NB4 (cell line): ENCODE measurements at regions not wholly inside any gene's neighbourhood (a gene's known extent, or its start where the extent isn't known, plus 50 kb on each side); places are given as distances from the start of the nearest gene placed in this dataset.

Source experiments
- DNase-seq: peaks from one replicate; pipeline ENCODE4 v3.0.0; 2010; ENCODE audit warnings: low read depth
- H3K4me3 ChIP-seq: one replicate; pipeline ENCODE4 v1.5.1; 2011; ENCODE audit warnings: mild to moderate bottlenecking, low read depth, low read length, moderate library complexity
- CTCF ChIP-seq: IDR thresholded peaks from one replicate; pipeline ENCODE4 v1.5.1; 2012; ENCODE audit warnings: low read depth, low read length
- MYC ChIP-seq: IDR thresholded peaks from 2 replicates; pipeline ENCODE4 v1.6.1; 2011; ENCODE audit warnings: low read depth, low read length
- POLR2A ChIP-seq: IDR thresholded peaks from 2 replicates; pipeline ENCODE4 v1.6.1; 2011; ENCODE audit warnings: mild to moderate bottlenecking; ENCODE audit not compliant: insufficient read length; ENCODE audit errors: extremely low read depth
- TF ChIP-seq, protein P1 (sequence below): IDR thresholded peaks from 2 replicates; pipeline ENCODE4 v1.6.1; 2011; ENCODE audit warnings: low read depth, low read length

GRCh38 chr17:69725146-69725545 lies 310.6 kb downstream of the MAP2K6 start:
- TF ChIP-seq, protein P1, sequence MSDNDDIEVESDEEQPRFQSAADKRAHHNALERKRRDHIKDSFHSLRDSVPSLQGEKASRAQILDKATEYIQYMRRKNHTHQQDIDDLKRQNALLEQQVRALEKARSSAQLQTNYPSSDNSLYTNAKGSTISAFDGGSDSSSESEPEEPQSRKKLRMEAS, result no peak
- TF ChIP-seq MYC (no peak), POLR2A (no peak), CTCF (no peak)
- H3K4me3 ChIP-seq, result no peak overlapping the region
- no peak for DNase-seq

DNA sequence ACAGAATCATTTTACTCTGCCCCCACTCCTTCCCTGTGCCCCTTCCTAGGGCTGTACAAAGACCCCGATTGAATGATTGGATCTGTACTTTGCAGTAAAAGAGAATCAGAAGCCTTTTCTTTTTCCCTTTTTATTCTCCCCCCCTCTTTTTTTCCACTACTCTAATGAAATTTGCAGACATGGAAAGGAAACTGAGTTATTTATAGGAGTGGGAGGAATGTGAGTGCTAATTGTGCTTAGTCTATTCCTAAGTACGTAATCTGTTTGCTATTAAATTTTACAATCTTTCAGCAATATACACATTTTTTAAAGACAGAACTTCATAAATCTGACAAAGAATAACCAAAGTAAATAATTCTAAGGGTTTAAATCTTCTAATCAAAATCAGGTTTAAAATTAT lies 314.3 kb downstream of the MAP2K6 start:
- DNase-seq, result no peak
- TF ChIP-seq, protein P1, result no peak
- TF ChIP-seq MYC (no peak), CTCF (no peak), POLR2A (no peak)
- no peak overlapping the region for H3K4me3 ChIP-seq

DNA sequence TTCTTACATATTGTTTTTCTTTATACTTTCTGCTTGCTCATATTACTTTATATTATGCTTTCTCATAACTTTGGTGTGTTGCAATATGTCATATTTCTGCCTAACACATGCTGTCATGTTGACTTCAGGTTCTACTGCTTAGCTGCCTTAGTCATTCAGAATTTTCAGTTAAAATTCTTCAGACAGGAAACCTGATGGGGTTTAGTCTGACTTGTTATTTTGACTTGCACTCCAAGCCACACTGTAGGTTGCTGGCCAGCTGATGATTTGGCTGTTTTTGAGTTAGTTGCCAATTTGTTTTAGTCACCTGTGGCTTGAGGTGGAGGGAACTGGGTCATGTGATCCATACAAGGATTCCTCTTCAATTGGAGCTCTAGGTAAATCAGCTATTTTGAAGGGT lies 315.4 kb downstream of the MAP2K6 start:
- DNase-seq, result no peak
- TF ChIP-seq, protein P1, result no peak
- TF ChIP-seq MYC, result no peak
- TF ChIP-seq POLR2A, result no peak
- no peak for TF ChIP-seq CTCF
- H3K4me3 ChIP-seq, result no peak overlapping the region

GRCh38 chr17:69732272-69732918 lies 317.9 kb downstream of the MAP2K6 start:
- no peak for TF ChIP-seq CTCF
- no peak for DNase-seq

DNA sequence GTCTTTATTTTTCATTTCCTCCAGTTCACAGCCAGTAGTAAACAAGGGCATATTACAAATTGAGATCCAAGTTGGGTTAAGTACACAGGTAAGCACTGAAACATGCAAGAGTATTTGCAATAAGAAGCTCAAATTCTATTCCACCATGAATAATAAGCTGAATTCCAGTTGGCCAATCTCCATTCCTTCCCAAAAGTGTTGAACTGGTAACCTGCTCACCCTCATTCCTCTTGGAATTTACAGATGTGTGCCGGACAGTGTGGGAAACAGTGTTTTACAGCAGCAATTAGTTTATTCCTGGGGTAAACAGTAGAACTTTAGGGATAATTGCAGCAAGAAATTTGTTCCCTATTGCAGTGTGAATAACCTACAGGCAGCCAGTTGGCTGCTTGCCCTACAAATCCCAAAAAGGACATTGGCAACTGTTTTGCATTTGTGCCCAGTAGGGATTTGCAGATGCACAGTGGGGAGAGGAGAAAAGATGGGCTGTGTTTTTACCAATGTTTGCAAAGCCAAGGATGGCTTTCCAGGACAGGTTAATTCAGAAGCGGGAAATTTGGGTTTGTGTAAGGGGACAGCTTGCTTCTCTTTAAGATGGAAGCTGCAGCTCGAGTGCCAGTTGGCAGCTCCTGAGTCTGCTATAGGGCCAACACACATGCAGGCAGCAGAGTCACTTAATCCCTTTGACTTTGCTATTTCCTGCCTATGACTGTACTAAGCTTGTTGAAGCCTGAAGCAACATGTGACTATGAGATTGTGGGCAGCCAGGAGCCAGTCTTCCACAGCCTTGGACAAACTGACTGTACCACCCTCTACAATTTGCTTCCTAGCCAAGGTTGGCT lies 318.9 kb downstream of the MAP2K6 start:
- DNase-seq, result no peak
- TF ChIP-seq, protein P1, result no peak
- no peak for TF ChIP-seq CTCF
- TF ChIP-seq POLR2A, result no peak
- no peak for TF ChIP-seq MYC
- H3K4me3 ChIP-seq, result no peak overlapping the region

More at GRCh38 chr17:69732272-69732918, 317.9 kb downstream of the MAP2K6 start:
- no peak overlapping the region for H3K4me3 ChIP-seq
